ENCODE measurements at regions not wholly inside any gene's neighbourhood (a gene's known extent, or its start where the extent isn't known, plus 50 kb on each side); places are given as distances from the start of the nearest gene placed in this dataset.
"Not testable (repeated sequence)": the region's sequence is repeated elsewhere in the genome, so short reads cannot be mapped to it uniquely, and the experiment has no call there.

DNA sequence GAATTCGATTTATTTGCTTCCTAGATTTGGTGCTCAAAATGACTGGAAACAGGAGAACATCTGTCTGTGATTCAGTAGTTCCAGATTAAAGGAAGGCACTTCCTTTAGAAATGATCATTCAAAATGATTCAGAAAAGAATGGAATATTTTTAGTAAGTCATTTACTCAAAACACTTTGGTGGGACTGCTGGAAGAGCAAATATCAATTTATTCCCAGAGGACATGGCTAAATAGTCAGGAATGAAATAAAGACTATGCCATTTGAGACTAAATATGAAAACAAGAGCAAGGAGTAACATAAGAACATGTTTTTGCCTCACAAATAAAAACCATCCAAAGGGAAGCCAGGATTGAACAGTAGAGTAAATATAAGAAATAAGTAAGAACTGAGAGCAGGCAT lies 138.6 kb upstream of the RASA1 start:
- Mint-ChIP-seq H3K27ac (no peak overlapping the region), H3K9me3 (no peaks in the 10 kb centered on the region), H3K36me3 (no peaks in the 10 kb centered on the region), H3K4me3 (no peak overlapping the region), H3K4me1 (no peaks in the 10 kb centered on the region), H3K27me3 (ENCODE audit: low read depth) (no peaks in the 10 kb centered on the region)
- CTCF ChIA-PET, result no interaction called here
- ATAC-seq (no peak), DNase-seq (ENCODE audit: low spot score) (no peak)
- TF ChIP-seq TP53 (CRISPR knock-in tag; IDR thresholded peaks at IDR 0.05) (no peak), ZNF671 (CRISPR knock-in tag; IDR thresholded peaks at IDR 0.05) (no peak), ZNF416 (CRISPR knock-in tag; IDR thresholded peaks at IDR 0.05) (no peak), ZSCAN18 (CRISPR knock-in tag; IDR thresholded peaks at IDR 0.05) (no peak), NR2C2 (CRISPR knock-in tag; IDR thresholded peaks at IDR 0.05) (no peak)
- POLR2A ChIA-PET, result no interaction called here

DNA sequence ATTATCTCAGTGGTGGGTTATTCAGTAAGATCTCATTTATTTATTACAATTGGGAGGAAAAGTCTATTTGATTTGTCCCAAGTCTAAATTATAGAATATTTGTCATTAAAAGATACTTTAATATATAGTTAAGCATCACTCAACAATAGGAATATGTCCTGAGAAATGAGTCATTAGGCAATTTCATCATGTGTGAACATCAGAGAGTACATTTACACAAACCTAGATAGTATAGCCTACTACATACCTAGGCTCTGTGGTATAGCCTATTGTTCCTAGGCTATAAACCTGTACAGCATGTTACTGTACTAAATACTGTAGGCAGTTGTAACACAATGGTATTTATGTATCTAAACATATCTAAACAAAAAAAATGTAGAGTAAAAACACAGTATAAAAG lies 135.0 kb upstream of the RASA1 start:
- POLR2A ChIA-PET, result no interaction called here

GRCh38 chr5:87134513-87134912 lies 133.2 kb upstream of the RASA1 start:
- CTCF ChIA-PET; POLR2A ChIA-PET; H3K36me3 Mint-ChIP-seq; H3K27me3 Mint-ChIP-seq (ENCODE audit: low read depth); H3K4me1 Mint-ChIP-seq; H3K27ac Mint-ChIP-seq; DNase-seq (ENCODE audit: low spot score); H3K9me3 Mint-ChIP-seq; ATAC-seq; H3K4me3 Mint-ChIP-seq: not testable (repeated sequence)

More for the DNA sequence above, 135.0 kb upstream of the RASA1 start:
- CTCF ChIA-PET, result no interaction called here
- no peaks in the 10 kb centered on the region for H3K36me3 Mint-ChIP-seq
- H3K9me3 Mint-ChIP-seq, result peaks cover 8% of the 10 kb centered on the region
- H3K4me3 Mint-ChIP-seq, result no peak overlapping the region
- H3K4me1 Mint-ChIP-seq, result peaks cover 8% of the 10 kb centered on the region
- TF ChIP-seq ZNF423 (CRISPR knock-in tag; IDR thresholded peaks at IDR 0.05) (no peak), ATF6 (CRISPR knock-in tag; IDR thresholded peaks at IDR 0.05) (no peak), GABPB1 (CRISPR knock-in tag; IDR thresholded peaks at IDR 0.05) (no peak), USF1 (CRISPR knock-in tag; IDR thresholded peaks at IDR 0.05) (no peak), TEAD1 (CRISPR knock-in tag; IDR thresholded peaks at IDR 0.05) (no peak)
- no peaks in the 10 kb centered on the region for H3K27me3 Mint-ChIP-seq (ENCODE audit: low read depth)
- ATAC-seq, result no peak
- no peak overlapping the region for H3K27ac Mint-ChIP-seq
- DNase-seq (ENCODE audit: low spot score), result no peak

DNA sequence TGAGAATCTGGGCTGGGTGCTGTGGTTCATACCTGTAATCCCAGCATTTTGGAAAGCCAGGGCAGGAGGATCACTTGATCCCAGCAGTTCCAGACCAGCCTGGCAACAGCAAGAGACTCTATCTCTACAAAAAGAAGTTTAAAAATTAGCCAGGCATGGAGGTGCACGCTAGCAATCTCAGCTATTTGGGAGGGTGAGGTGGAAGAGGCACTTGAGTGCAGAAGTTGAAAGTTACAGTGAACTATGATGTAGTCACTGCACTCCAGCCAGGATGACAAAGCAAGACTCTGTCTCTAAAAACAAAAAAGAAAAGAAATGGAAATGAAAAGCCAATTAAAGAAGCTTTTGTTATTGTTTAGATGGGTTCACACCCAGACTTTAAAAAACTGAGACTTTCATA lies 131.6 kb upstream of the RASA1 start:
- ChIA-PET POLR2A (no interaction called here), CTCF (no interaction called here)
- DNase-seq (ENCODE audit: low spot score) (no peak), ATAC-seq (no peak)
- H3K27me3 Mint-ChIP-seq (ENCODE audit: low read depth), result no peaks in the 10 kb centered on the region
- no peak overlapping the region for H3K4me3 Mint-ChIP-seq
- peaks cover 8% of the 10 kb centered on the region for H3K9me3 Mint-ChIP-seq
- H3K36me3 Mint-ChIP-seq, result no peaks in the 10 kb centered on the region
- no peak overlapping the region for H3K27ac Mint-ChIP-seq
- peaks cover 8% of the 10 kb centered on the region for H3K4me1 Mint-ChIP-seq
- TF ChIP-seq E2F1 (CRISPR knock-in tag; IDR thresholded peaks at IDR 0.05) (no peak), IRF2 (CRISPR knock-in tag; IDR thresholded peaks at IDR 0.05; ENCODE audit: borderline replicate concordance, low read depth) (no peak), ERG (CRISPR knock-in tag; IDR thresholded peaks at IDR 0.05) (no peak), USF1 (CRISPR knock-in tag; IDR thresholded peaks at IDR 0.05) (no peak), FOXP1 (CRISPR knock-in tag; IDR thresholded peaks at IDR 0.05; ENCODE audit: borderline replicate concordance) (no peak), ZNF532 (CRISPR knock-in tag; IDR thresholded peaks at IDR 0.05; ENCODE audit: borderline replicate concordance) (no peak)
- TF ChIP-seq, protein P1, sequence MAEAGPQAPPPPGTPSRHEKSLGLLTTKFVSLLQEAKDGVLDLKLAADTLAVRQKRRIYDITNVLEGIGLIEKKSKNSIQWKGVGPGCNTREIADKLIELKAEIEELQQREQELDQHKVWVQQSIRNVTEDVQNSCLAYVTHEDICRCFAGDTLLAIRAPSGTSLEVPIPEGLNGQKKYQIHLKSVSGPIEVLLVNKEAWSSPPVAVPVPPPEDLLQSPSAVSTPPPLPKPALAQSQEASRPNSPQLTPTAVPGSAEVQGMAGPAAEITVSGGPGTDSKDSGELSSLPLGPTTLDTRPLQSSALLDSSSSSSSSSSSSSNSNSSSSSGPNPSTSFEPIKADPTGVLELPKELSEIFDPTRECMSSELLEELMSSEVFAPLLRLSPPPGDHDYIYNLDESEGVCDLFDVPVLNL (CRISPR knock-in tag; IDR thresholded peaks at IDR 0.05; ENCODE audit: borderline replicate concordance, low read depth), result no peak
